Mammary epithelial cell (primary cell): ENCODE measurements at regions not wholly inside any gene's neighbourhood (a gene's known extent, or its start where the extent isn't known, plus 50 kb on each side); places are given as distances from the start of the nearest gene placed in this dataset.

Experiments used
- EZH2 ChIP-seq: IDR thresholded peaks from 2 replicates; pipeline ENCODE4 v1.6.1; 2012; ENCODE audit warnings: low read length, inconsistent platforms, borderline replicate concordance
- TF ChIP-seq, protein P1 (sequence below), 2 donors: IDR thresholded peaks in 1 of 2; conservative IDR thresholded peaks in 1 of 2; 2 replicates each; pipeline ENCODE4 v1.5.1; 2011 to 2012; ENCODE audit warnings: inconsistent platforms in 2 of 2, low read length in 2 of 2, mild to moderate bottlenecking in 2 of 2, control low read depth in 1 of 2, low read depth in 1 of 2; ENCODE audit not compliant: insufficient read depth in 1 of 2; ENCODE audit errors: extremely low read depth in 1 of 2

DNA sequence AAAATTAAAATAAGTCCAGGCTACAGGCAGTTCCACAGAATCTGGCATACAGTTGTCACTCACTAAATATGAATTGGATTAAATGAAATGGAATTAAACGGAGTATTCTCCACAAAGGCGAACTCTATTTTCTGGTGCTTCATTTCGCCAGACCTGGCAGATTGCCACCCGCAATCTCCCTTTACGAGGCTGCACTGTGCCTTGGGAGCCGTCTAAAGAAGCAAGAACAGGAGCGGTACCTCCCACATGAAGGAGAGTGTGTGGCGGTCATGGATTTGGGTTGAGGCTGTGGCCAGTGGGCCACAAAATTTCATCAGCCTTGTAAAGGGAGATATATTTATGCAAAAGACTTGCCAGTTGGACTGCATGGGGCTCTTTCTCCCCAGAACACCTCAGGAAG, 151.0 kb downstream of the OSR1 start:
- TF ChIP-seq, protein P1, sequence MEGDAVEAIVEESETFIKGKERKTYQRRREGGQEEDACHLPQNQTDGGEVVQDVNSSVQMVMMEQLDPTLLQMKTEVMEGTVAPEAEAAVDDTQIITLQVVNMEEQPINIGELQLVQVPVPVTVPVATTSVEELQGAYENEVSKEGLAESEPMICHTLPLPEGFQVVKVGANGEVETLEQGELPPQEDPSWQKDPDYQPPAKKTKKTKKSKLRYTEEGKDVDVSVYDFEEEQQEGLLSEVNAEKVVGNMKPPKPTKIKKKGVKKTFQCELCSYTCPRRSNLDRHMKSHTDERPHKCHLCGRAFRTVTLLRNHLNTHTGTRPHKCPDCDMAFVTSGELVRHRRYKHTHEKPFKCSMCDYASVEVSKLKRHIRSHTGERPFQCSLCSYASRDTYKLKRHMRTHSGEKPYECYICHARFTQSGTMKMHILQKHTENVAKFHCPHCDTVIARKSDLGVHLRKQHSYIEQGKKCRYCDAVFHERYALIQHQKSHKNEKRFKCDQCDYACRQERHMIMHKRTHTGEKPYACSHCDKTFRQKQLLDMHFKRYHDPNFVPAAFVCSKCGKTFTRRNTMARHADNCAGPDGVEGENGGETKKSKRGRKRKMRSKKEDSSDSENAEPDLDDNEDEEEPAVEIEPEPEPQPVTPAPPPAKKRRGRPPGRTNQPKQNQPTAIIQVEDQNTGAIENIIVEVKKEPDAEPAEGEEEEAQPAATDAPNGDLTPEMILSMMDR (conservative IDR thresholded peaks at IDR 0.05 in 1 of 2, IDR thresholded peaks at IDR 0.05 in 1 of 2; ENCODE audit: extremely low read depth in 1 of 2, insufficient read depth in 1 of 2, low read depth in 1 of 2, low read length in 2 of 2): no peak
- no peak for TF ChIP-seq EZH2
